ENCODE measurements at regions not wholly inside any gene's neighbourhood (a gene's known extent, or its start where the extent isn't known, plus 50 kb on each side); places are given as distances from the start of the nearest gene placed in this dataset.

GRCh38 chr2:175824243-175824642, 177.8 kb downstream of the LNPK start:
- no peaks in the 10 kb centered on the region for H3K27me3 ChIP-seq (ENCODE audit: control insufficient read depth, insufficient read depth, low read length)
- no peaks in the 10 kb centered on the region for H3K4me1 ChIP-seq
- no peaks in the 10 kb centered on the region for H3K9me3 ChIP-seq (ENCODE audit: control insufficient read depth, low read length)
- no peaks in the 10 kb centered on the region for H3K36me3 ChIP-seq (ENCODE audit: control insufficient read depth, insufficient read depth, low read length)
- H3K4me2 ChIP-seq (ENCODE audit: low read length): no peak overlapping the region
- no peak overlapping the region for H3K27ac ChIP-seq
- H3K79me2 ChIP-seq: no peaks in the 10 kb centered on the region
- H3K9ac ChIP-seq: no peak overlapping the region
- no peak for TF ChIP-seq CTCF (IDR thresholded peaks at IDR 0.05)
- H2AFZ ChIP-seq: no peak overlapping the region
- H3K4me3 ChIP-seq (ENCODE audit: low read depth, low read length): no peak overlapping the region

DNA sequence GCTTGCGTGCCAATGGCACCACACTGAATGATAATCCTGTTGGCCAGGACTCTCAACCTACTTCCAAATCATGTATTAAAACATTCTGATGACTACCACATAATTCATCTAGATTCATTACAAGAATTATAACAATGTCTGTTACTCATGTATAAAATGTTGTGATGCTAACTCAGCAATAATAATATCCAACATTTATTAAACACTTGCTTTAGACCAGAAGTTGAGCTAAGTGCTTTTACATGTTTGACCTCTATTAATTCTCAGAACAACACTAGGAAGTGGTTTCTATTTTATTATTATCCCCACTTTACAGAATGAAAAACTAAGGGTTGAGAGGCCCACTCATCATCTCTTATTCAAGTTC, 178.4 kb downstream of the LNPK start:
- no peaks in the 10 kb centered on the region for H3K4me1 ChIP-seq
- H3K4me2 ChIP-seq (ENCODE audit: low read length): no peak overlapping the region
- H3K27me3 ChIP-seq (ENCODE audit: control insufficient read depth, insufficient read depth, low read length): no peaks in the 10 kb centered on the region
- H3K9ac ChIP-seq: no peak overlapping the region
- no peaks in the 10 kb centered on the region for H3K9me3 ChIP-seq (ENCODE audit: control insufficient read depth, low read length)
- no peaks in the 10 kb centered on the region for H3K79me2 ChIP-seq
- H3K4me3 ChIP-seq (ENCODE audit: low read depth, low read length): no peak overlapping the region
- no peaks in the 10 kb centered on the region for H3K36me3 ChIP-seq (ENCODE audit: control insufficient read depth, insufficient read depth, low read length)
- no peak overlapping the region for H2AFZ ChIP-seq
- H3K27ac ChIP-seq: no peak overlapping the region
- no peak for TF ChIP-seq CTCF (IDR thresholded peaks at IDR 0.05)

GRCh38 chr2:175823002-175823706, 178.9 kb downstream of the LNPK start:
- no peak for TF ChIP-seq CTCF (IDR thresholded peaks at IDR 0.05)
- Histone ChIP-seq H3K4me2 (ENCODE audit: low read length) (no peak overlapping the region), H3K27ac (no peak overlapping the region), H3K79me2 (no peaks in the 10 kb centered on the region), H3K4me3 (ENCODE audit: low read depth, low read length) (no peak overlapping the region), H3K9me3 (ENCODE audit: control insufficient read depth, low read length) (no peaks in the 10 kb centered on the region), H2AFZ (no peak overlapping the region), H3K36me3 (ENCODE audit: control insufficient read depth, insufficient read depth, low read length) (no peaks in the 10 kb centered on the region), H3K4me1 (no peaks in the 10 kb centered on the region), H3K27me3 (ENCODE audit: control insufficient read depth, insufficient read depth, low read length) (no peaks in the 10 kb centered on the region), H3K9ac (no peak overlapping the region)

DNA sequence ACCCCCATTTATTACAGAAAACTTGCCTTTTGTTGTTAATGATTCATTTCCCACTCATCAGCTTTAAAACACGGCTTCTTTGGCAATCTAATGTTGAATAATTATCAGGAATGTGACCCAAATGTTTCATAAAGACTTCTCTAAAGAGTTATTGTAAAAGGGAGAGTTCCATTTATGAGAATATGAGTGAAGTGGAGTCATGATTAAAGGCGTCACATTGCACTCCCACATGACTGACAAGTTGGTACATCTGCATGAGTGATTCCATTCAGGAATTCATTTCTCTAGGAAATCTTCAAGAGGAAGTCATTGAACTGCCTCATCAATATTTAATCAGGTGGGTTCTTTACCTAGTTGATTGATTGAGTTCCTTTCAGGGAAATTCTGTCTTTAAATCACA, 184.8 kb downstream of the LNPK start:
- Histone ChIP-seq H3K79me2 (no peaks in the 10 kb centered on the region), H2AFZ (no peak overlapping the region), H3K36me3 (ENCODE audit: control insufficient read depth, insufficient read depth, low read length) (no peaks in the 10 kb centered on the region), H3K27ac (no peak overlapping the region), H3K27me3 (ENCODE audit: control insufficient read depth, insufficient read depth, low read length) (no peaks in the 10 kb centered on the region), H3K9ac (no peak overlapping the region), H3K4me1 (no peaks in the 10 kb centered on the region), H3K4me2 (ENCODE audit: low read length) (no peak overlapping the region), H3K9me3 (ENCODE audit: control insufficient read depth, low read length) (no peaks in the 10 kb centered on the region), H3K4me3 (ENCODE audit: low read depth, low read length) (no peak overlapping the region)
- TF ChIP-seq CTCF (IDR thresholded peaks at IDR 0.05): no peak

DNA sequence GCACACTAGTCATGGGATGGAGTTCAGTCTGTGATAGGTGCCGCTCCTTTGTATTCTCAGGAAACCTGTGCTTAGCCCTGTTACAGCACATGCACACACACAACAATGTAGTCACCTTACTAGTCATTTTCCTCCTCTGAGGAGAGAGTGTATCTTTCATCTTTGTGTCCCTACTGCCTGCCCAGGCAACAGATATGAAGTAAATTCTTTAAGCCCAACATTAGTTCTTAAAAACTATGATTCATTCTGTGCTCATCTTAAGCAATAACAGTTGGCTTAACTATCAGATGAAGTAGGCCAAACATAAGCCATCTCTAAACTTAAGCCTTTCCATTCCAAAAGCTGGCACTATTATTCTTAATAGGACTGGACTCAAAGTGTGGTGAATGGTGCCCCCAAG, 186.5 kb downstream of the LNPK start:
- no peak for TF ChIP-seq CTCF (IDR thresholded peaks at IDR 0.05)

More for the DNA sequence above, 186.5 kb downstream of the LNPK start:
- Histone ChIP-seq H3K4me1 (no peaks in the 10 kb centered on the region), H3K27me3 (ENCODE audit: control insufficient read depth, insufficient read depth, low read length) (no peaks in the 10 kb centered on the region), H3K79me2 (no peaks in the 10 kb centered on the region), H3K4me3 (ENCODE audit: low read depth, low read length) (no peak overlapping the region), H3K4me2 (ENCODE audit: low read length) (no peak overlapping the region), H3K9me3 (ENCODE audit: control insufficient read depth, low read length) (no peaks in the 10 kb centered on the region), H3K9ac (no peak overlapping the region), H3K27ac (no peak overlapping the region), H3K36me3 (ENCODE audit: control insufficient read depth, insufficient read depth, low read length) (no peaks in the 10 kb centered on the region), H2AFZ (no peak overlapping the region)

All from parathyroid adenoma (tissue), 2 donors.